ENCODE measurements at regions not wholly inside any gene's neighbourhood (a gene's known extent, or its start where the extent isn't known, plus 50 kb on each side); places are given as distances from the start of the nearest gene placed in this dataset.

GRCh38 chr16:79792664-79793351 is 192.3 kb upstream of the MAF start:
- CTCF ChIA-PET: interaction anchor here (1.4 kb wide), 1 partner anchor 10 kb away, joined by 4 read pairs; no protein-coding TSS in a partner anchor
- TF ChIP-seq EZH2 (IDR thresholded peaks at IDR 0.05; ENCODE audit: borderline replicate concordance, insufficient read depth, low read depth, low read length, poor library complexity, severe bottlenecking): no peak
- TF ChIP-seq, protein P1, sequence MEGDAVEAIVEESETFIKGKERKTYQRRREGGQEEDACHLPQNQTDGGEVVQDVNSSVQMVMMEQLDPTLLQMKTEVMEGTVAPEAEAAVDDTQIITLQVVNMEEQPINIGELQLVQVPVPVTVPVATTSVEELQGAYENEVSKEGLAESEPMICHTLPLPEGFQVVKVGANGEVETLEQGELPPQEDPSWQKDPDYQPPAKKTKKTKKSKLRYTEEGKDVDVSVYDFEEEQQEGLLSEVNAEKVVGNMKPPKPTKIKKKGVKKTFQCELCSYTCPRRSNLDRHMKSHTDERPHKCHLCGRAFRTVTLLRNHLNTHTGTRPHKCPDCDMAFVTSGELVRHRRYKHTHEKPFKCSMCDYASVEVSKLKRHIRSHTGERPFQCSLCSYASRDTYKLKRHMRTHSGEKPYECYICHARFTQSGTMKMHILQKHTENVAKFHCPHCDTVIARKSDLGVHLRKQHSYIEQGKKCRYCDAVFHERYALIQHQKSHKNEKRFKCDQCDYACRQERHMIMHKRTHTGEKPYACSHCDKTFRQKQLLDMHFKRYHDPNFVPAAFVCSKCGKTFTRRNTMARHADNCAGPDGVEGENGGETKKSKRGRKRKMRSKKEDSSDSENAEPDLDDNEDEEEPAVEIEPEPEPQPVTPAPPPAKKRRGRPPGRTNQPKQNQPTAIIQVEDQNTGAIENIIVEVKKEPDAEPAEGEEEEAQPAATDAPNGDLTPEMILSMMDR (IDR thresholded peaks at IDR 0.05): no peak

DNA sequence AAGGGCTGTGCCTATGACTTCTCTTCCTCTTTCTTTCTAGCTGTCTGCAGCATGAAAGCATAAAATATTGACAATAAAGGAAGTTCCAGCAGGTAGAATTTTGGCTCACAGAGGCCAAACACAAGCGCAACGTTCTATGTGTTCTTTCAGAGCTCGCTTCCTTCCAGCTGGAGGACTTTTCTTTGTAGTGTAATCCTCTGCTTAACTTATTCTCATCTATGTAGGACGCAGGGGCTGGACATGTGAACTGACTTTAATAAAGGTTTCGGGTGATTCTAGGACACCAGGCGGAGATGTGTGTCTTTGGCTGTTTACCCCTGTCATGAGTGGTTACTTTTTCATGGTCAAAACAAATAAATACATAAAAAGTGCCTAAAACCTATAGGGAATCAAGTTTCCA is 191.5 kb upstream of the MAF start:
- Mint-ChIP-seq H3K27ac (no peak overlapping the region), H3K4me1 (no peaks in the 10 kb centered on the region), H3K4me3 (no peak overlapping the region), H3K27me3 (no peaks in the 10 kb centered on the region), H3K9me3 (ENCODE audit: insufficient read depth) (no peaks in the 10 kb centered on the region)
- CTCF ChIA-PET: interaction anchor here (1.4 kb wide), 1 partner anchor 9 kb away, joined by 4 read pairs; no protein-coding TSS in a partner anchor
- no peaks in the 10 kb centered on the region for H3K36me3 ChIP-seq (replicated peaks in 1 of 2; ENCODE audit: control extremely low read depth in 1 of 2, control insufficient read depth in 1 of 2, extremely low read depth in 1 of 2, insufficient read depth in 2 of 2, low read length in 1 of 2)
- no peaks in the 10 kb centered on the region for H4K20me1 ChIP-seq (ENCODE audit: control insufficient read depth, insufficient read depth, low read length, poor library complexity, severe bottlenecking)
- WGBS (ENCODE audit: insufficient coverage): no CpG with 5 or more reads among the region's 6 CpGs
- no peaks in the 10 kb centered on the region for H3K4me1 ChIP-seq (ENCODE audit: control insufficient read depth in 2 of 2, insufficient read depth in 2 of 2, low read length in 2 of 2)
- no peak overlapping the region for H3K4me2 ChIP-seq (replicated peaks; ENCODE audit: low read depth, low read length, poor library complexity, severe bottlenecking)
- ATAC-seq (ENCODE audit: low read depth) (no peak), DNase-seq (no peak)
- no peaks in the 10 kb centered on the region for H3K79me2 ChIP-seq (ENCODE audit: control insufficient read depth, insufficient read depth, low read length)
- no peak overlapping the region for H3K4me3 ChIP-seq (ENCODE audit: control extremely low read depth in 1 of 5, extremely low read depth in 1 of 5, insufficient read depth in 1 of 5, low read depth in 2 of 5, low read length in 4 of 5)
- H3K27ac ChIP-seq (ENCODE audit: low read length in 2 of 2): no peak overlapping the region
- TF ChIP-seq EZH2 (IDR thresholded peaks at IDR 0.05; ENCODE audit: borderline replicate concordance, insufficient read depth, low read depth, low read length, poor library complexity, severe bottlenecking): no peak
- TF ChIP-seq, protein P1 (IDR thresholded peaks at IDR 0.05): no peak
- intact Hi-C loops (cut with micrococcal nuclease): no loop called here
- no peaks in the 10 kb centered on the region for H3K27me3 ChIP-seq (replicated peaks in 1 of 4; ENCODE audit: control extremely low read depth in 1 of 4, control insufficient read depth in 3 of 4, insufficient read depth in 4 of 4, low read length in 3 of 4)
- POLR2A ChIA-PET: no interaction called here
- H3K9me3 ChIP-seq (ENCODE audit: control extremely low read depth in 1 of 3, control insufficient read depth in 2 of 3, insufficient read depth in 1 of 3, low read length in 2 of 3): no peaks in the 10 kb centered on the region
- no peak overlapping the region for H2AFZ ChIP-seq (ENCODE audit: insufficient read depth, low read depth, low read length, poor library complexity, severe bottlenecking)
- no peak overlapping the region for H3K9ac ChIP-seq (ENCODE audit: low read length)

More at GRCh38 chr16:79792664-79793351, 192.3 kb upstream of the MAF start:
- H3K4me1 Mint-ChIP-seq: no peaks in the 10 kb centered on the region
- no peak overlapping the region for H3K4me3 Mint-ChIP-seq
- Histone ChIP-seq H3K27ac (ENCODE audit: low read length in 2 of 2) (no peak overlapping the region), H3K4me2 (replicated peaks; ENCODE audit: low read depth, low read length, poor library complexity, severe bottlenecking) (no peak overlapping the region), H3K36me3 (replicated peaks in 1 of 2; ENCODE audit: control extremely low read depth in 1 of 2, control insufficient read depth in 1 of 2, extremely low read depth in 1 of 2, insufficient read depth in 2 of 2, low read length in 1 of 2) (no peaks in the 10 kb centered on the region), H3K9me3 (ENCODE audit: control extremely low read depth in 1 of 3, control insufficient read depth in 2 of 3, insufficient read depth in 1 of 3, low read length in 2 of 3) (peaks cover 0 to 2% (median 0%) of the 10 kb centered on the region in 3 donors), H3K4me3 (ENCODE audit: control extremely low read depth in 1 of 5, extremely low read depth in 1 of 5, insufficient read depth in 1 of 5, low read depth in 2 of 5, low read length in 4 of 5) (no peak overlapping the region), H3K79me2 (ENCODE audit: control insufficient read depth, insufficient read depth, low read length) (no peaks in the 10 kb centered on the region), H4K20me1 (ENCODE audit: control insufficient read depth, insufficient read depth, low read length, poor library complexity, severe bottlenecking) (no peaks in the 10 kb centered on the region), H3K27me3 (replicated peaks in 1 of 4; ENCODE audit: control extremely low read depth in 1 of 4, control insufficient read depth in 3 of 4, insufficient read depth in 4 of 4, low read length in 3 of 4) (no peaks in the 10 kb centered on the region), H3K4me1 (ENCODE audit: control insufficient read depth in 2 of 2, insufficient read depth in 2 of 2, low read length in 2 of 2) (no peaks in the 10 kb centered on the region), H3K9ac (ENCODE audit: low read length) (no peak overlapping the region), H2AFZ (ENCODE audit: insufficient read depth, low read depth, low read length, poor library complexity, severe bottlenecking) (no peak overlapping the region)
- H3K27ac Mint-ChIP-seq: no peak overlapping the region
- POLR2A ChIA-PET: no interaction called here
- no peaks in the 10 kb centered on the region for H3K27me3 Mint-ChIP-seq
- no peak for ATAC-seq (ENCODE audit: low read depth)
- no peaks in the 10 kb centered on the region for H3K9me3 Mint-ChIP-seq (ENCODE audit: insufficient read depth)
- intact Hi-C loops (cut with micrococcal nuclease): no loop called here
- DNase-seq: no peak
- WGBS (ENCODE audit: insufficient coverage): 70% methylated on average over 3 of the region's 10 CpGs
